ENCODE measurements at regions not wholly inside any gene's neighbourhood (a gene's known extent, or its start where the extent isn't known, plus 50 kb on each side); places are given as distances from the start of the nearest gene placed in this dataset.
"Not testable (repeated sequence)": the region's sequence is repeated elsewhere in the genome, so short reads cannot be mapped to it uniquely, and the experiment has no call there.

- Mint-ChIP-seq H3K4me1 (peaks cover 12 to 16% (median 14%) of the 10 kb centered on the region in 3 donors), H3K27me3 (no peaks in the 10 kb centered on the region), H3K27ac (no peak overlapping the region), H3K4me3 (no peak overlapping the region), H3K36me3 (no peaks in the 10 kb centered on the region), H3K9me3 (no peaks in the 10 kb centered on the region)
- ChIA-PET CTCF (no interaction called here), POLR2A (no interaction called here)
- H3K9me3 ChIP-seq (ENCODE audit: low read length) = no peaks in the 10 kb centered on the region
- H3K27me3 ChIP-seq (ENCODE audit: insufficient read depth, low read length, poor library complexity, severe bottlenecking) = no peaks in the 10 kb centered on the region
- DNase-seq = no peak
- H3K4me3 ChIP-seq (ENCODE audit: low read length) = no peak overlapping the region
- H3K36me3 ChIP-seq (ENCODE audit: insufficient read depth, low read length) = no peaks in the 10 kb centered on the region
- no peak overlapping the region for H3K27ac ChIP-seq (ENCODE audit: low read depth, low read length)
- peaks cover 12% of the 10 kb centered on the region for H3K4me1 ChIP-seq (ENCODE audit: insufficient read depth, low read length)
These were observed 94.6 kb upstream of the CASK start for GRCh38 chrX:42017971-42018370.

DNA sequence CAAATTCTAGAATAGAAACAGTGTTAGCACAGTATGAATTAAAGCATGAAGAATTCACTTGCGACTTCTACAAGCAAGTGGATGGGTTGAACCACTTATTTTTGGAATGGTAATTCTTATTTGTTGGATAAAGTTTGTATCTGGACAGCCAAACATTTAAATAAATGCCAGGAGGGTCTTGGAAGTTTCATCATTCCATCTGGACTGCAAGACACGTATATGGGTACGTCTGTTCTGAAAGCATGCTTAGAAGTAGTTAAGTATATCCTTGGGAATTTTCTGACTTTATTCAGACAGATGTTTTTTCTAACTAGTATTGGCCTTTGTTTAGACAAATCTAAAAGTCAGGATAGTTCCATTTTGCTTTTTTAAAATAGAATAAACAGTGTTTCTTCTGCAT lies 77.5 kb upstream of the CASK start:
- ChIA-PET CTCF (no interaction called here), POLR2A (no interaction called here)
- H3K4me1 ChIP-seq (ENCODE audit: insufficient read depth, low read length) = no peaks in the 10 kb centered on the region
- H3K4me3 ChIP-seq (ENCODE audit: low read length) = no peak overlapping the region
- no peaks in the 10 kb centered on the region for H3K9me3 Mint-ChIP-seq
- no peak for DNase-seq
- peaks cover 0 to 6% of the 10 kb centered on the region in 2 donors for H3K27me3 Mint-ChIP-seq
- H3K9me3 ChIP-seq (ENCODE audit: low read length) = no peaks in the 10 kb centered on the region
- no peaks in the 10 kb centered on the region for H3K4me1 Mint-ChIP-seq
- H3K27ac Mint-ChIP-seq = no peak overlapping the region
- no peaks in the 10 kb centered on the region for H3K36me3 Mint-ChIP-seq
- no peaks in the 10 kb centered on the region for H3K27me3 ChIP-seq (ENCODE audit: insufficient read depth, low read length, poor library complexity, severe bottlenecking)
- no peak overlapping the region for H3K4me3 Mint-ChIP-seq
- H3K36me3 ChIP-seq (ENCODE audit: insufficient read depth, low read length) = no peaks in the 10 kb centered on the region
- H3K27ac ChIP-seq (ENCODE audit: low read depth, low read length) = no peak overlapping the region

DNA sequence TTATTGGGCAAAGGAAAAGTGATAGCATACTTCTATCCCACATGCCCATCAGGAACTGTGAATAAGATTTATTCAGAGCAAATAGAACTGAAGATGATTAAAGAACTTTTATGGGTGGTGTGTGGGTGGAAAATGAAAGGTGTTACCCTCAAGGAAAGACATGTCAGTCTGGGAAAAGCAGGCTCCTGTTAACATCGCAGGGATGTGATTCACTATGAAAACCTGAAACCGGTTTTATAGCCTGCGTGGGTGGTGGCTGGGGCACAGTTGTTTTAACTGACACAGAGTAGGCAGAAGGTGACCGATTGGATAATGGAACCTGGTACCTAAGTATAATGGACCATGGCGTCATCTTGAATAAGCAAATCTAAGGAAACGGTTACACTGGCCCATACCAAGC lies 61.3 kb upstream of the CASK start:
- Mint-ChIP-seq H3K27ac (no peak overlapping the region), H3K27me3 (peaks cover 0 to 6% of the 10 kb centered on the region in 2 donors), H3K4me3 (no peak overlapping the region), H3K36me3 (no peaks in the 10 kb centered on the region), H3K9me3 (peaks cover 0 to 1% (median 0%) of the 10 kb centered on the region in 5 donors), H3K4me1 (no peaks in the 10 kb centered on the region)
- Histone ChIP-seq H3K27me3 (ENCODE audit: insufficient read depth, low read length, poor library complexity, severe bottlenecking) (no peaks in the 10 kb centered on the region), H3K4me3 (ENCODE audit: low read length) (no peak overlapping the region), H3K36me3 (ENCODE audit: insufficient read depth, low read length) (no peaks in the 10 kb centered on the region), H3K27ac (ENCODE audit: low read depth, low read length) (no peak overlapping the region), H3K4me1 (ENCODE audit: insufficient read depth, low read length) (no peaks in the 10 kb centered on the region), H3K9me3 (ENCODE audit: low read length) (no peaks in the 10 kb centered on the region)
- ChIA-PET POLR2A (no interaction called here), CTCF (no interaction called here)
- DNase-seq = no peak

- H3K4me3 Mint-ChIP-seq = no peak overlapping the region
These were observed 59.6 kb upstream of the CASK start for GRCh38 chrX:41982953-41983352.

GRCh38 chrX:41981481-41982013 lies 58.2 kb upstream of the CASK start:
- Mint-ChIP-seq H3K4me1 (no peaks in the 10 kb centered on the region), H3K27me3 (no peaks in the 10 kb centered on the region), H3K9me3 (no peaks in the 10 kb centered on the region), H3K4me3 (no peak overlapping the region), H3K27ac (no peak overlapping the region), H3K36me3 (no peaks in the 10 kb centered on the region)
- Histone ChIP-seq H3K36me3 (ENCODE audit: insufficient read depth, low read length) (no peaks in the 10 kb centered on the region), H3K9me3 (ENCODE audit: low read length) (no peaks in the 10 kb centered on the region), H3K27ac (ENCODE audit: low read depth, low read length) (no peak overlapping the region), H3K27me3 (ENCODE audit: insufficient read depth, low read length, poor library complexity, severe bottlenecking) (no peaks in the 10 kb centered on the region), H3K4me1 (ENCODE audit: insufficient read depth, low read length) (no peaks in the 10 kb centered on the region), H3K4me3 (ENCODE audit: low read length) (no peak overlapping the region)
- ChIA-PET CTCF (no interaction called here), POLR2A (no interaction called here)
- DNase-seq = no peak

More at GRCh38 chrX:41982953-41983352, 59.6 kb upstream of the CASK start:
- DNase-seq = no peak
- peaks cover 0 to 1% (median 0%) of the 10 kb centered on the region in 5 donors for H3K9me3 Mint-ChIP-seq
- CTCF ChIA-PET = no interaction called here
- H3K27me3 ChIP-seq (ENCODE audit: insufficient read depth, low read length, poor library complexity, severe bottlenecking) = no peaks in the 10 kb centered on the region
- H3K27ac Mint-ChIP-seq = no peak overlapping the region
- POLR2A ChIA-PET = no interaction called here
- H3K4me1 ChIP-seq (ENCODE audit: insufficient read depth, low read length) = no peaks in the 10 kb centered on the region
- H3K36me3 Mint-ChIP-seq = no peaks in the 10 kb centered on the region
- H3K4me3 ChIP-seq (ENCODE audit: low read length) = no peak overlapping the region
- no peaks in the 10 kb centered on the region for H3K4me1 Mint-ChIP-seq
- H3K27me3 Mint-ChIP-seq = peaks cover 0 to 6% of the 10 kb centered on the region in 2 donors
- H3K9me3 ChIP-seq (ENCODE audit: low read length) = no peaks in the 10 kb centered on the region
- H3K36me3 ChIP-seq (ENCODE audit: insufficient read depth, low read length) = no peaks in the 10 kb centered on the region
- H3K27ac ChIP-seq (ENCODE audit: low read depth, low read length) = no peak overlapping the region

GRCh38 chrX:41974677-41975076 lies 51.3 kb upstream of the CASK start:
- H3K36me3 Mint-ChIP-seq; H3K4me1 Mint-ChIP-seq; H3K9me3 Mint-ChIP-seq; H3K9me3 ChIP-seq (ENCODE audit: low read length); H3K27me3 Mint-ChIP-seq; H3K4me3 ChIP-seq (ENCODE audit: low read length); H3K36me3 ChIP-seq (ENCODE audit: insufficient read depth, low read length); H3K4me3 Mint-ChIP-seq; H3K27me3 ChIP-seq (ENCODE audit: insufficient read depth, low read length, poor library complexity, severe bottlenecking); CTCF ChIA-PET; H3K27ac ChIP-seq (ENCODE audit: low read depth, low read length); POLR2A ChIA-PET; H3K4me1 ChIP-seq (ENCODE audit: insufficient read depth, low read length); DNase-seq: not testable (repeated sequence)
- H3K27ac Mint-ChIP-seq = peak overlapping the region in 1 of 8 donors; percentile 2

GRCh38 chrX:41973208-41973607 lies 49.9 kb upstream of the CASK start:
- H3K4me1 ChIP-seq (ENCODE audit: insufficient read depth, low read length) = no peaks in the 10 kb centered on the region
- no peaks in the 10 kb centered on the region for H3K9me3 ChIP-seq (ENCODE audit: low read length)
- Mint-ChIP-seq H3K4me1 (no peaks in the 10 kb centered on the region), H3K9me3 (no peaks in the 10 kb centered on the region), H3K27ac (no peak overlapping the region), H3K4me3 (no peak overlapping the region), H3K27me3 (peaks cover 0 to 9% of the 10 kb centered on the region in 2 donors), H3K36me3 (peaks cover 0 to 8% (median 0%) of the 10 kb centered on the region in 3 donors)
- CTCF ChIA-PET = no interaction called here
- H3K36me3 ChIP-seq (ENCODE audit: insufficient read depth, low read length) = no peaks in the 10 kb centered on the region
- POLR2A ChIA-PET = no interaction called here
- no peak overlapping the region for H3K4me3 ChIP-seq (ENCODE audit: low read length)
- no peak overlapping the region for H3K27ac ChIP-seq (ENCODE audit: low read depth, low read length)
- DNase-seq = no peak
- no peaks in the 10 kb centered on the region for H3K27me3 ChIP-seq (ENCODE audit: insufficient read depth, low read length, poor library complexity, severe bottlenecking)
